Stromal cell of bone marrow (primary cell): ENCODE measurements at regions not wholly inside any gene's neighbourhood (a gene's known extent, or its start where the extent isn't known, plus 50 kb on each side); places are given as distances from the start of the nearest gene placed in this dataset.
"Not testable (repeated sequence)": the region's sequence is repeated elsewhere in the genome, so short reads cannot be mapped to it uniquely, and the experiment has no call there.

Experiments
- DNase-seq: peaks from one replicate; pipeline ENCODE4 v3.0.0-alpha.2; 2012; ENCODE audit warnings: low read depth

DNA sequence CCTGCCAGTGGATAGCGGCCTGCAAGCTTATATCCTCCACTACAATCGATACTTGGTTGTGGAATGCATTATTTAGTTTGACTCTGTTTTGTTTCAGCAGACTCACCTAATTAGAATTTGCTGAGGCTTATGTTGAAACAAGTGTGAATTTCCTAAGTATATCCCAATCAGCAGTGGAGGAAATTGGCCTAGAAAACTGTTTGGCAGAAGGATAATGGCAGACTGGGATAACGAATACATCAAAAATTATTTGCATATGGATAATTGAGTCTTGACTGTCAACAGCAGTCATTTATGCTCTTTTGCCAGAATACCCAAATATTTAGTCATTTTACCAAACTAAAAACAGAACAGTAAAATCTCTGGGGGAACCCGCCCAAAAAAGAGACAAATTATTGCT lies 261.0 kb downstream of the DOK5 start:
- DNase-seq, result no peak

DNA sequence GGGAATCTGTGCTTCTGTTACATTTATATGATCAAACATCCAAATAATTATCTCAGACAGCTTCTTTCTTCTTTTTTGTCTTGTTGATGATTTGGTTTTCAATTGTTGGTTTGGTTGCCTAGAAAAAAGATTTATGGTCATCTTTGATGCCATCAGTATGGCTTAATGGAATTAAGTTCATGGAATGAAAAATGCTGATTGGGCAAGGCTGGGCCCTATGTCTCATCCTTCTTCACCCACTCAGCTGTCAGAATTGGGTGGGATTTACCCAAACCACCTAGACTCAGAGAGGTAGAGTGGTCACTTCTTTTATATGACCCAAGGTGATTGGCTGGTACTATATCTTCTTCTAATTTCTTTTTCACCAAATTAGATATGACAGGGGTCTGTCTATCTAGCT lies 258.3 kb downstream of the DOK5 start:
- DNase-seq, result no peak

DNA sequence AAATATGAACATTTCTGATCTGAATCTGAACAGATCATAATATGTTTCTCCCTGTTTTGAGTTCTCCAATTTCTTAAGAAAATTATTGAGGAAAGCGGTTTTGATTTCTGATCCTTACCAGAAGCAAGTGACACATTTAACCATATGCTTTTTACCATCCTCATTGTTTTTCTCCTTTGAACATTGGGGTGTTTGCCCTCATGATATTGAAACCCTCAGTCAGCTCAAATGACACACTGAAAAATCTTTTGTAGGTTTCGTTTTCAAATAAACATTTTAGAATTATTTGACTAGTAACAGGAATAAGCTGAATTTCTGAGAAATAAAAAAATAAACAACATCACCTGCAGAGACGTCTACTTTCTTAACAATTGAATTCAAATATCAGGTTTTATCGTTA lies 252.1 kb downstream of the DOK5 start:
- no peak for DNase-seq

DNA sequence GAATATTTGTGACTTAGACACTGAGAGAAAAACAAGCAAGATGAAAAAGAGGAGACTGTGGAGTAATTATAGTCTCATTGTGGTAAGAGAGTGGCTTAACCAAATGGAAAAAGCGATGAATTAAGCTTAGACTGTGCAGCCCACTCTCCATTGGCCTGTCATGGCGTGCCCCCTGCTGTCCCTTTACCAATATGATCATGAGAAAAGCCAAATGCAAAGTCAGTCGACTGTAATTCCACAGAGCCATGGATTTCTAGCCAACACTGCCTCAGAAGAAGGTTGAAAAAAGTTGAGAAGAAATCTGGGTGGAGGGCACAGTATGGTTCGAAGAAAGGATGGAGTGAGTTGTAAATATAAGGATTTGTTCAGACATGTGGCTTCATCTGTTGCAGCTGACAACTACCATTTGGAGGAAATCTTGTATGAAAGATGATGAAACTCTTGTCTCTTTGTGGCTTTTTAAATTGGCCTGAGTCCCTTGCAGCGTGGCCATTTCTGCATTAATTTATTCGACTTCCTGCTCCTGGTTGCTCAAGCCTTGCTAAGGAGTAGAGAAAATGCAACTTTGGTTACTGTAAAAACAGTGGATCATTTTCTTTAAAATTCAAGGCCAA lies 251.4 kb downstream of the DOK5 start:
- peak; percentile 6 for DNase-seq

DNA sequence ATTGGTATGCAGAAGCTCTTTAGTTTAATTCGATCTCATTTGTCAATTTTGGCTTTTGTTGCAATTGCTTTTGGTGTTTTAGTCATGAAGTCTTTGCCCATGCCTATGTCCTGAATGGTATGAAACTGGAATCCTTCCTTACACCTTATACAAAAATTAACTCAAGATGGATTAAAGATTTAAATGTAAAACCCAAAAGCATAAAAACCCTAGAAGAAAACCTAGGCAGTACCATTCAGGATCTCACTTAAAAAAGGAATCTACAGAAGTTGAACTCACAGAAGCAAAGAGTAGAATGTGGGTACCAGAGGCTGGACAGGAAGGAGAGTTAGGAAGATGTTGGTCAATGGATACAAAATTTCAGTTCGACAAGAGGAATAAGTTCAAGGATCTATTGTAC lies 249.9 kb downstream of the DOK5 start:
- DNase-seq, result not testable (repeated sequence)

DNA sequence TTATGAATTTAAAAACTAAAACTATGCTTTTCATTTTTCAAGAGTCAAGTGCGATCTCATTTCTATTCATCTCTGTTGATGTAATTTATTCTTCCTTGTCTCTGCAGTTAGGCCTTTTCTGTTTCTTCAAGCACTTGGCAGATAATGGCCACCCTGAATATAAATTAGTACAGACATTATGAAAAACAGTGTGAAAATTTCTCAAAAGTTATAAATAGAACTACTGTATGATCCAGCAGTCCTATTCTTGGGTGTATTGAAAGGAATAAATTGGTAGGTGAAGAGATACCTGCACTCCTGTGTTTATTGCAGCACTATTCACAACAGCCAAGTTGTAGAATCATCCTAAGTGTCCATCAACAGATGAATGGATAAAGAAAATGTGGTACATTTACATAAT lies 248.3 kb downstream of the DOK5 start:
- no peak for DNase-seq

DNA sequence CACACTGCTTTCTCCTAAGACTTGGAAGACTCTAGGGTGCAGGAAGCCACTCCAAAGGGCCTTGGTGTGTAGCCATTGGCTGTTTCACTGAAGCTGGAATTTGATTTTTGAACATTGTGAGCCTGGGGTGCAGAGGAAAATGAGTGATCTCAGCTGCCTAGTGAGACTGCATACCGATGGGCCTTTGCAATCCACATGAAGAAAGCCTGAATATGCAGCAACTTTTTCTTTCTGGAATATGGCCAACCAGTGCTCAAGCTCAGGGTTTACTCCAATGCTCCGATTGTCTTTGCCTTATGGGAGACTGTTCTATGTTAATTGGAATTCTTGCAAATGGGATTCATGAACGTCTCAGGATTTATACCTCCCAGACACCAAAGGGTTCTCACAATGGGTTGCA lies 242.6 kb downstream of the DOK5 start:
- DNase-seq, result no peak

DNA sequence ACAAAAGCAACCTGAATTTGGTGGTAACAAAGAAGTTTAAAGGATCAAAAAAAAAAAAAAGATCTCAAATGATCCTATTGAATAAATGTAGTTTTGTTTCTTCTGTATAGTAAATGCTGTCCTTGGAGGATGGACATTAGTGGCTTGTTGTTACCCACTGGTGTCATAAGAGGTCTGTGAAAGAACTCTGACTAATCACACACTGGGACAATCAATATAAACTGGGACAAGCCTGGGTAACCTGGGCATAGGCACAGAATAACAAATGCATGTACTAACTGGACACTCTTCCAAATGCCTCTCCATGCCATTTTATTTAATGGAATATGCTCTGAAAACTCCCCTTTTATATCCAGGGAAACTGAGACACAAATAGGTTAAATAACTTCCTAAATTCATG lies 241.4 kb downstream of the DOK5 start:
- DNase-seq, result no peak

DNA sequence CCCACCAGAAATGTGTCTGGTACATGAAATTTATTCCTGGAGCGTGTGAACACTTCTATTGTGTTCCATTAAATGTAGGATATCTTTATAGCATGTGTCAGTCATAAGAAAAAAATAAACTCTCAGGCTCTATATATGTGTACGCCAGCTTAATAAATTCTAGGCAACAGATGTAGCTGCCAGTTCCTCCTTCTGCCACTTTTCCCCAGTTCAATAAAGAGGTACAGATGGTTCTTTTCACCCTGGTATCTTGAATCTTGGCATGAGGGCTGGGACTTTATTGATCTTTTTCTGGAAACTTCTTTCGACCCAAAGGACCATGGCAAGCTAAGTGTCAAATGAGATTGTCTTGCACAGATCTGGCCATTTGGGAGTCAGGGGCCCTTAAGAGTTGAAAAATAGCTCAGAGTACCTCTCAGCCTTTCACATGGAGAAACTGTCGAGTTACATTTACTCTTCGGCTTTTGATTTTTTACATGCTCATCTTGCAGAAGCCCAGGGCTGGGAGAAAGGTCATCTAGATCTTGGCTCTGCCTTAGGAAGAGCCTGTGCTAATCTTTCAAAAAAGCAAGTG lies 240.9 kb downstream of the DOK5 start:
- DNase-seq, result no peak

DNA sequence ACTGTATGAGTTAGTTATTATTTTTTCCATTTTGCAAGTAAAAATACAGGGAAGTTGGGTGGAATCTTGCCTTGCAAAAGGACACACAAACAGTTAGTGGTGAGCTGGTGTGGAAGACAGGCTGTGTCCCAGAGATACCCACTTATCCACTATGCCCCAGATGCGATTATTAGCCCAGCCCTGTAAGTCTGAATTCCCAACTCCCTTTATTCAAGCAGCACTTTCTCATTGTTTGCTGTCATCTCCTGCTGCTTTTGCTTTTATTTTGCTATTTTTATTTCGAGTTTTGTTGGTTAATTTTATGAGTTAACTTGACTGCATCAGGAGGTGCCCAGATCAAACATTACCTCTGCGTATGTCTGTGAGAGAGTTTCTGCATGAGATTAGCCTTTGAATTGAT lies 239.4 kb downstream of the DOK5 start:
- no peak for DNase-seq

DNA sequence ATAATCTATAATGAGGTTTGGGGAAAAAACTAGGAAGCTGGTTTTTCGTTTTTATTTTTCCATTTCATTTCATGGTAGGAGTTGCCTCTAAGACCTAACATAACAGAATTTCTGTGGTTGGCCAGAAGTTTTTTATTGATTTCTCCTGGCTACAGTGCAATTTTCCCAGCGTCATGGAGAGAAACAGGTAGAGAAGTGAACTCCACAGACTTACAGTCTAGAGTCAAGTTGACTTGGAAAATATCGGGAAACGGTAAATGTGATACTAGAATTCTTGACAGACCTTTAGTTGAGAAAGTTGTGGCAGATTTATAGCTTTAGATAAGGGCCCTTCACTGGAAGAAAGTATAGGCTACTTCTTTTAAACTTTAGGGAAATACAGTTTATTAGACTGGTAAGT lies 238.3 kb downstream of the DOK5 start:
- no peak for DNase-seq

DNA sequence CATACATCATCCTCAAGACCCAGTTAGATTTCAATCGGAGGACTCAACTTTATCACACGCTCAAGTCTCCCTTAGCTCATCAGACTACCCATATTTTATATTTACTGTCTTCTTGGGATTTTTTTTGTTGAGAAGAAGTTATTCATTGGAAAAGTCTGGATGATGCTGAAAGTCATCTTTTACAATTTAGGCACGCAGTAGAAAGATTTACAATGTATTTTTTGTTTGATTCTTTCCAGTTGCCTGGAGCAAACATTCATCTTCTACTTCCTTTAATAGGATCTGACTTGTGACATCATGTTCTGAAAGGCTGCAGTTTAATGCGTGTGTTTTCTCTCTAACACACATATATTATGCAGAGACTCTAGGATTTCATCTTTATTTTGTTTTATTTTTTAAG lies 235.7 kb downstream of the DOK5 start:
- DNase-seq, result no peak

DNA sequence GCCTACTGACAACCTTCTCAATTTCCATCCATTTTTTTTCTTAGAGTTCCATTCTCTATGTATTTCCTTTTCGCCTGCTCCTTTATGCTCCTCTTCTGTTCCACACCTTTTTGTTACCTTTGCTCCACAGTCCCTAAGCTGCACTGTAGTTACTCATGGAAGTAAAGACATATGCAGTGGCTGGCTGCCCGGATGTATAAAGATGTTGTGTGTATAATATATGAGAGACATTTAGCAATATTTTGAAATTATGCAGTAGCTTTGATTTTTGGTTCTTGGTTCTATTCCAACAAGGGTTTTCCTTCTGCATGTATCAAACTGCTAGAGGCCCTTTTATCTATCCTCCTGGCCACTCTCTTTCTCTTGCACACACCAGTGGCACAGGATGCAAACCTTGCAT lies 234.9 kb downstream of the DOK5 start:
- DNase-seq, result no peak

DNA sequence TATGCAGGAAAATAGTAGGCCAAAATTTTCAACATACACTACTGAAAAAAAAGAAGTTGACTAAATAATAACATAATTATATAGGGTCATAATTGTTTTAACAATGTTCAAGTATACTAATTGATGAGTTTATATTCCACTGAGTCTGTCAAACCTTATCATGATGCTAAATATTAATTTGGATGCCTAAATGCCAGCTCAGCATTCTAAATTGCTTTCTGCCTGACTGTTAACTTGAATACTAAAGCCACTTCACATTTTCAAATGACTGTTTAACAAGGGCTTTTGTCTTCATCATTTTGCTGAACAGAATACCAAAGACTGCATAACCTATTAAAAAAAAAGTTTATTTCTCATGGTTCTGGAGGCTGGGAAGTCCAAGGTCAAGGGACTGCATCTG lies 232.8 kb downstream of the DOK5 start:
- no peak for DNase-seq

DNA sequence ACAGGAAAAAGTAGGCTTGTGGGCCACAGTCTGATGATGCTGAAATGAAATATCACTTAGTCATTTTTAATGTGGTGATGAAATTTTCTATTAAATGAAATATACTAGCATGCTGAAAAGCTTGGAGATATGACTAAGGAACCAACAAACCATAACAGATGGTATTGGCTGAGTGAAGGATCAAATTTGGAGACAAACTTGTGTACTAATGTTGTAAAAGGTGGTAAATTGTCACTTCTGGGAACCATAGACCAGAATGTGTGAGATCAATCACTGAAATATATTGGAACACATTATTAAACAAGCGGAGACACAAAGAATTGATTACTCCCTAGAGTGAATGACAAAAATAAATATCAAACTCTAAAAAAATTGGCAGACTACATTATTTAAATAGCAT lies 232.4 kb downstream of the DOK5 start:
- no peak for DNase-seq

DNA sequence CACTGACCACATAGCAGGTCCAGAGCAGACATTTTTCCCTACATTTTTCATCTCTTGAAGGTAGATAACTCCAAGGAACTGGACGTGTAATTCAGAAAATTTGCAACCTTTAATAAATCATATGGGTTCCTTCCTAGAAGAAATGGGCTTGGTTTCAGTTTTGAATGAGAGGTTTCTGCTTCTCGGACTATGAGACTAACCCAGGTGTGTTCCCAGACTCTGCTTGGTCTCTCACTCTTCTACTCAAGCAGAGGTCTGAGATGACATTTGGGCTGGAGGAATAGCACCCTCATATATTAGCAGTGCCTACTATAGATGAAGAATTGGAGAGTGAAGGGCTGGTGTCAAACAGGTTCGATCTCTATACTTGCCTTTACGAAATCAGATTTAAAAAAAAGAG lies 231.2 kb downstream of the DOK5 start:
- no peak for DNase-seq

DNA sequence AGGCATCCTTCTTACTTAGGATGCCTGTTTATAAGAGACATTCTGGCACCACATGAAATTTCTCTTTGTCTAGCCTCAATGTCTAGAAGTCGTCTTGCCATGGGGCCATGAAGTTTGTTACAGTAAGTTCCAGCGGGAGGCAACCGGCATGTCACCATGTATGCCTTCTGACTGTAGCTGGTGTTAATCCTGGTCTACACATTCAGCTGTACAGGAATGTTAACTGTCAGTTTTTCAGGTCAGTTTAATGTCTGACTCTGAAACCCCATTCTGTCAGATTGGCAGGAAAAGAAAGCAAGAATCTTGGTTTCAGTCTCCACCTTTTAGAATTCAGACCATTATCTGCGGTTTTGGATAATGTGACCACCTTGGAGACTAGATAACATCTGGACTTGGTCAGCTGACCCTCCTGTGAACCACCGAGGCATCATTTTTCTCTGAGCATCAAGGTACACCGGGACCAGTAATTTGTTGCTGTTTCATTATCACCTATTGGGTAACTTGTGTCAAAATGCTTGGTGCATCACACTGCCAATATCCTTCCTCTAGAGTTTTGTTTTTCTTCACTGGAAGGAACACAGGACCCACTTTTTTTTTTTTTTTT lies 228.7 kb downstream of the DOK5 start:
- DNase-seq, result no peak
